CD14-positive monocyte (primary cell): ENCODE measurements at regions not wholly inside any gene's neighbourhood (a gene's known extent, or its start where the extent isn't known, plus 50 kb on each side); places are given as distances from the start of the nearest gene placed in this dataset.

Experiments used
- DNase-seq, 3 donors: peaks; one replicate each; pipeline ENCODE4 v3.0.0-alpha.2; 2011 to 2022
- H2AFZ ChIP-seq: 2 replicates; pipeline ENCODE4 v1.6.0; 2012; ENCODE audit warnings: mild to moderate bottlenecking, low read depth, low read length, inconsistent platforms; ENCODE audit not compliant: insufficient read depth, poor library complexity, severe bottlenecking
- H3K27ac ChIP-seq, 2 donors: 1 replicate in 1 of 2; 2 replicates in 1 of 2; pipeline ENCODE4 v1.5.1; 2012 to 2013; ENCODE audit warnings: low read length in 2 of 2, control low read depth in 1 of 2, inconsistent platforms in 1 of 2, low read depth in 1 of 2, mild to moderate bottlenecking in 1 of 2
- H3K27me3 ChIP-seq, 2 donors: one replicate each; pipeline versions ENCODE4 v1.6.0 to v1.6.1; 2011 to 2013; ENCODE audit warnings: low read length in 2 of 2; ENCODE audit not compliant: control insufficient read depth in 2 of 2, insufficient read depth in 2 of 2
- H3K36me3 ChIP-seq, 2 donors: replicated peaks in 1 of 2; 1 replicate in 1 of 2; 2 replicates in 1 of 2; pipeline versions ENCODE4 v1.5.1 to v1.6.1; 2012 to 2013; ENCODE audit warnings: low read length in 2 of 2, control low read depth in 1 of 2, inconsistent platforms in 1 of 2, mild to moderate bottlenecking in 1 of 2; ENCODE audit not compliant: insufficient read depth in 2 of 2, control insufficient read depth in 1 of 2
- H3K4me1 ChIP-seq, 2 donors: 1 replicate in 1 of 2; 2 replicates in 1 of 2; pipeline versions ENCODE4 v1.5.1 to v1.6.1; 2012 to 2013; ENCODE audit warnings: low read length in 2 of 2, control low read depth in 1 of 2, inconsistent platforms in 1 of 2, mild to moderate bottlenecking in 1 of 2, moderate library complexity in 1 of 2; ENCODE audit not compliant: insufficient read depth in 2 of 2, control insufficient read depth in 1 of 2
- H3K4me2 ChIP-seq: replicated peaks from 2 replicates; pipeline ENCODE3; 2012; ENCODE audit warnings: low read length, moderate library complexity, mild to moderate bottlenecking; ENCODE audit not compliant: poor library complexity, severe bottlenecking; ENCODE audit errors: extremely low read depth
- H3K4me3 ChIP-seq, 3 experiments: fragments of 200-600 bp in 1 of 3; sonication (generic) in 1 of 3; replicated peaks in 1 of 3; 1 replicate in 2 of 3; 2 replicates in 1 of 3; pipeline ENCODE4 v1.5.1; 2011 to 2013; ENCODE audit warnings: low read length in 3 of 3, mild to moderate bottlenecking in 3 of 3, control low read depth in 2 of 3, low read depth in 2 of 3, inconsistent platforms in 1 of 3, moderate library complexity in 1 of 3
- H3K79me2 ChIP-seq: 2 replicates; pipeline ENCODE4 v1.6.0; 2012; ENCODE audit warnings: mild to moderate bottlenecking, control low read depth, inconsistent platforms, low read length, moderate library complexity; ENCODE audit not compliant: insufficient read depth
- H3K9ac ChIP-seq: 2 replicates; pipeline ENCODE4 v1.6.0; 2017; ENCODE audit warnings: low read length, mild to moderate bottlenecking; ENCODE audit not compliant: insufficient read depth, poor library complexity, severe bottlenecking
- H3K9me3 ChIP-seq, 2 donors: replicated peaks in 1 of 2; 1 replicate in 1 of 2; 2 replicates in 1 of 2; pipeline versions ENCODE4 v1.5.1 to v1.6.1; 2012 to 2013; ENCODE audit warnings: low read length in 2 of 2, control low read depth in 1 of 2; ENCODE audit not compliant: control insufficient read depth in 1 of 2, insufficient read depth in 1 of 2
- H4K20me1 ChIP-seq: 2 replicates; pipeline ENCODE4 v1.6.0; 2012; ENCODE audit warnings: mild to moderate bottlenecking, low read length, control low read depth, moderate library complexity; ENCODE audit not compliant: insufficient read depth
- H3K27ac Mint-ChIP-seq, 7 donors: one replicate each; pipeline ENCODE4 v1.8.0; 2020; ENCODE audit warnings: mild to moderate bottlenecking in 7 of 7, mixed read lengths in 7 of 7, moderate library complexity in 6 of 7, inconsistent platforms in 2 of 7
- H3K27me3 Mint-ChIP-seq, 3 donors: one replicate each; pipeline ENCODE4 v1.8.0; 2021 to 2022; ENCODE audit warnings: low read depth in 3 of 3, mild to moderate bottlenecking in 3 of 3, mixed read lengths in 3 of 3, moderate library complexity in 3 of 3, inconsistent platforms in 1 of 3
- H3K36me3 Mint-ChIP-seq, 2 donors: one replicate each; pipeline ENCODE4 v1.8.0; 2020; ENCODE audit warnings: mixed read lengths in 2 of 2, inconsistent platforms in 1 of 2, mild to moderate bottlenecking in 1 of 2
- H3K4me1 Mint-ChIP-seq: one replicate; pipeline ENCODE4 v1.8.0; 2020; ENCODE audit warnings: mild to moderate bottlenecking, mixed read lengths
- H3K4me3 Mint-ChIP-seq, 2 donors: one replicate each; pipeline ENCODE4 v1.8.0; 2020; ENCODE audit warnings: mild to moderate bottlenecking in 2 of 2, mixed read lengths in 2 of 2, moderate library complexity in 1 of 2
- H3K9me3 Mint-ChIP-seq, 7 donors: one replicate each; pipeline ENCODE4 v1.8.0; 2020 to 2022; ENCODE audit warnings: mixed read lengths in 7 of 7, mild to moderate bottlenecking in 6 of 7, moderate library complexity in 6 of 7, inconsistent platforms in 2 of 7
- CTCF ChIP-seq: fragments of 200-600 bp; IDR thresholded peaks from one replicate; pipeline ENCODE4 v1.8.0; 2022; ENCODE audit warnings: antibody characterized with exemption, mild to moderate bottlenecking
- WGBS: methylation state at CpG from one replicate; pipeline ENCODE4 v1.1.5; 2013; ENCODE audit warnings: missing lambda C conversion rate; ENCODE audit not compliant: insufficient coverage; 5-methylcytosine and 5-hydroxymethylcytosine counted together
- intact Hi-C, 2 donors: fragments of 100-400 bp; cut with micrococcal nuclease; formaldehyde crosslinking; loops; one replicate each; pipeline versions ENCODE4 v1.15.0 to v1.15.1; 2023

- WGBS, result 89% methylated on average over 1 of the region's 1 CpG
- Histone ChIP-seq H3K27me3 (no peaks in the 10 kb centered on the region), H3K36me3 (no peaks in the 10 kb centered on the region), H3K27ac (no peak overlapping the region), H4K20me1 (no peaks in the 10 kb centered on the region), H3K9me3 (no peaks in the 10 kb centered on the region), H2AFZ (no peak overlapping the region), H3K79me2 (no peaks in the 10 kb centered on the region), H3K4me3 (no peak overlapping the region), H3K4me1 (no peaks in the 10 kb centered on the region), H3K9ac (no peak overlapping the region), H3K4me2 (no peak overlapping the region)
- intact Hi-C loops, result no loop called here
- DNase-seq, result no peak
- H3K4me3 Mint-ChIP-seq, result no peak overlapping the region
- peaks cover 2% of the 10 kb centered on the region for H3K4me1 Mint-ChIP-seq
- no peak for TF ChIP-seq CTCF
- no peak overlapping the region for H3K27ac Mint-ChIP-seq
- H3K36me3 Mint-ChIP-seq, result no peaks in the 10 kb centered on the region
- H3K9me3 Mint-ChIP-seq, result peaks cover 0 to 6% (median 2%) of the 10 kb centered on the region in 7 donors
- H3K27me3 Mint-ChIP-seq, result peaks cover 0 to 1% (median 0%) of the 10 kb centered on the region in 3 donors
Observed at GRCh38 chr4:23422878-23423277, 467.0 kb downstream of the PPARGC1A start.

- Histone ChIP-seq H2AFZ (no peak overlapping the region), H3K36me3 (no peaks in the 10 kb centered on the region), H3K79me2 (no peaks in the 10 kb centered on the region), H4K20me1 (no peaks in the 10 kb centered on the region), H3K4me2 (no peak overlapping the region), H3K4me3 (no peak overlapping the region), H3K27me3 (no peaks in the 10 kb centered on the region), H3K9me3 (peaks cover 0 to 6% of the 10 kb centered on the region in 2 donors), H3K9ac (no peak overlapping the region), H3K27ac (no peak overlapping the region), H3K4me1 (no peaks in the 10 kb centered on the region)
- Mint-ChIP-seq H3K27ac (no peak overlapping the region), H3K9me3 (peaks cover 2 to 11% (median 6%) of the 10 kb centered on the region in 7 donors), H3K4me3 (no peak overlapping the region), H3K36me3 (no peaks in the 10 kb centered on the region), H3K27me3 (peaks cover 0 to 2% (median 0%) of the 10 kb centered on the region in 3 donors), H3K4me1 (peaks cover 4% of the 10 kb centered on the region)
- TF ChIP-seq CTCF, result no peak
- DNase-seq, result no peak
- WGBS, result no CpG with 5 or more reads among the region's 3 CpGs
- intact Hi-C loops, result no loop called here
Observed at GRCh38 chr4:23413631-23414030, 476.2 kb downstream of the PPARGC1A start.
